ENCODE measurements at regions not wholly inside any gene's neighbourhood (a gene's known extent, or its start where the extent isn't known, plus 50 kb on each side); places are given as distances from the start of the nearest gene placed in this dataset.

DNA sequence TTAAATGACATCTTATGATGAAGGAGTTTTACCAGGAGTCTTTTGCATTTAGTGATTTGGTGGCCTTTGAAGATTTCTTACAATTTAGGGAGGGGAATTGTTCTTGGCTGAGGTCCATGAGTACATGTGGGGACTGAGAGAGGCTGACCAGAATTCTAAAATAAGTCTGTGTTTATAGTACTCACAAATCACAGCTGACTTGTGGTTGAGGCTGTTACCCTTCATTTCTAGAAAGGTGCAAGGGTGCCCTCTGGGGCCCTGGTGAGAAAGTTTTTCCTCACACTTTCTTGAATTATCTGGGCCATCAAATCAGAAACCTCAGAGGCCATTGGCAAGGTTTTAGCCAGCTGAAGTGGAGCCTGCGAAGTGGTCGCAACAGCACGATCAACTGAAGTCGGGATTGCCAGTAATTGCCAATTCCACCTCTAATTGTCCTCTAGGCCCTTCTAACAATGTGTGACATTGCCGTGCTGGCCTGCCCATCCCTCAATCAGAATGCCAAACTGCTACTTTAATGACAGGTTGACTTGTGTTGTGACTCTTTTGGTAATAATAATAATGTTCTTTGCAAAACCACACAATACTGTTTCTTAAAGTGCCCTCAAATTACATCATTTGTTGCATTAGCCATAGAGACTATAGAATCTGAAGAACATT, 221.6 kb downstream of the OGFRL1 start:
- WGBS (ENCODE audit: insufficient coverage), result 70% methylated on average over 3 of the region's 5 CpGs
- no peak for DNase-seq
- no peak overlapping the region for H3K27ac Mint-ChIP-seq

DNA sequence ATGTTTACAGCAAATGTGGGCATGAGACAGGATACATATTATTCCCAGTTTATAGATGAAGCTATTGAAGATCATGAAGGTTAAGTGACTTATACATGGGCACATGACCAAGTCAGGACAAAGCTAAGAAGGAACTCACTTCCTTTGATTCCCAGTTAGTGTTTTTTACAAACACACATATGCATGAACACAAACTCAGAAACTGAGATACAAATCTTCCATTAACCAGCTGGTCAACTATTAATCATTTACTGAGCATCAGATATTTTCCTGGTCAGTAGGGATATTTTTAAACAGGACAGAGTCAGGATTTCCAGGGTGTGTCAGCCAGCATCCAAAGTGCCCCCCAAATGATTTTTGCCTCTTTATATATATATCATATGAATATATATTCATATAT, 222.2 kb downstream of the OGFRL1 start:
- no peaks in the 10 kb centered on the region for H3K36me3 Mint-ChIP-seq
- H3K27me3 Mint-ChIP-seq (ENCODE audit: low read depth in 3 of 3), result peaks cover 2 to 4% (median 3%) of the 10 kb centered on the region in 3 donors
- TF ChIP-seq, protein P1, sequence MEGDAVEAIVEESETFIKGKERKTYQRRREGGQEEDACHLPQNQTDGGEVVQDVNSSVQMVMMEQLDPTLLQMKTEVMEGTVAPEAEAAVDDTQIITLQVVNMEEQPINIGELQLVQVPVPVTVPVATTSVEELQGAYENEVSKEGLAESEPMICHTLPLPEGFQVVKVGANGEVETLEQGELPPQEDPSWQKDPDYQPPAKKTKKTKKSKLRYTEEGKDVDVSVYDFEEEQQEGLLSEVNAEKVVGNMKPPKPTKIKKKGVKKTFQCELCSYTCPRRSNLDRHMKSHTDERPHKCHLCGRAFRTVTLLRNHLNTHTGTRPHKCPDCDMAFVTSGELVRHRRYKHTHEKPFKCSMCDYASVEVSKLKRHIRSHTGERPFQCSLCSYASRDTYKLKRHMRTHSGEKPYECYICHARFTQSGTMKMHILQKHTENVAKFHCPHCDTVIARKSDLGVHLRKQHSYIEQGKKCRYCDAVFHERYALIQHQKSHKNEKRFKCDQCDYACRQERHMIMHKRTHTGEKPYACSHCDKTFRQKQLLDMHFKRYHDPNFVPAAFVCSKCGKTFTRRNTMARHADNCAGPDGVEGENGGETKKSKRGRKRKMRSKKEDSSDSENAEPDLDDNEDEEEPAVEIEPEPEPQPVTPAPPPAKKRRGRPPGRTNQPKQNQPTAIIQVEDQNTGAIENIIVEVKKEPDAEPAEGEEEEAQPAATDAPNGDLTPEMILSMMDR (IDR thresholded peaks at IDR 0.05), result no peak
- H3K4me2 ChIP-seq (replicated peaks; ENCODE audit: extremely low read depth, low read length, poor library complexity, severe bottlenecking), result no peak overlapping the region
- H3K4me1 Mint-ChIP-seq, result peaks cover 2% of the 10 kb centered on the region
- no peaks in the 10 kb centered on the region for H3K4me1 ChIP-seq (ENCODE audit: control insufficient read depth in 1 of 2, insufficient read depth in 2 of 2, low read length in 2 of 2)
- DNase-seq, result no peak
- H3K9me3 ChIP-seq (replicated peaks in 1 of 2; ENCODE audit: control insufficient read depth in 1 of 2, insufficient read depth in 1 of 2, low read length in 2 of 2), result no peaks in the 10 kb centered on the region
- H3K9ac ChIP-seq (ENCODE audit: insufficient read depth, low read length, poor library complexity, severe bottlenecking), result no peak overlapping the region
- H3K27ac ChIP-seq (ENCODE audit: low read depth in 1 of 2, low read length in 2 of 2), result no peak overlapping the region
- no peak overlapping the region for H3K27ac Mint-ChIP-seq
- H3K9me3 Mint-ChIP-seq, result no peaks in the 10 kb centered on the region
- H4K20me1 ChIP-seq (ENCODE audit: insufficient read depth, low read length), result no peaks in the 10 kb centered on the region
- H3K36me3 ChIP-seq (replicated peaks in 1 of 2; ENCODE audit: control insufficient read depth in 1 of 2, insufficient read depth in 2 of 2, low read length in 2 of 2), result no peaks in the 10 kb centered on the region
- H3K4me3 ChIP-seq (replicated peaks in 1 of 3; ENCODE audit: low read depth in 2 of 3, low read length in 3 of 3), result no peak overlapping the region
- no peak overlapping the region for H3K4me3 Mint-ChIP-seq
- H3K27me3 ChIP-seq (ENCODE audit: control insufficient read depth in 2 of 2, insufficient read depth in 2 of 2, low read length in 2 of 2), result peaks cover 0 to 2% of the 10 kb centered on the region in 2 donors
- no peak overlapping the region for H2AFZ ChIP-seq (ENCODE audit: insufficient read depth, low read depth, low read length, poor library complexity, severe bottlenecking)
- intact Hi-C loops (cut with micrococcal nuclease), result no loop called here
- H3K79me2 ChIP-seq (ENCODE audit: insufficient read depth, low read length), result no peaks in the 10 kb centered on the region

More for the DNA sequence above, 221.6 kb downstream of the OGFRL1 start:
- Mint-ChIP-seq H3K27me3 (ENCODE audit: low read depth in 3 of 3) (peaks cover 2 to 4% (median 3%) of the 10 kb centered on the region in 3 donors), H3K36me3 (no peaks in the 10 kb centered on the region), H3K4me3 (no peak overlapping the region), H3K4me1 (peaks cover 2% of the 10 kb centered on the region), H3K9me3 (no peaks in the 10 kb centered on the region)
- no peaks in the 10 kb centered on the region for H3K79me2 ChIP-seq (ENCODE audit: insufficient read depth, low read length)
- no peaks in the 10 kb centered on the region for H3K9me3 ChIP-seq (replicated peaks in 1 of 2; ENCODE audit: control insufficient read depth in 1 of 2, insufficient read depth in 1 of 2, low read length in 2 of 2)
- H4K20me1 ChIP-seq (ENCODE audit: insufficient read depth, low read length), result no peaks in the 10 kb centered on the region
- intact Hi-C loops (cut with micrococcal nuclease), result no loop called here
- H2AFZ ChIP-seq (ENCODE audit: insufficient read depth, low read depth, low read length, poor library complexity, severe bottlenecking), result no peak overlapping the region
- TF ChIP-seq, protein P1 (IDR thresholded peaks at IDR 0.05), result no peak
- no peaks in the 10 kb centered on the region for H3K4me1 ChIP-seq (ENCODE audit: control insufficient read depth in 1 of 2, insufficient read depth in 2 of 2, low read length in 2 of 2)
- H3K27ac ChIP-seq (ENCODE audit: low read depth in 1 of 2, low read length in 2 of 2), result no peak overlapping the region
- H3K36me3 ChIP-seq (replicated peaks in 1 of 2; ENCODE audit: control insufficient read depth in 1 of 2, insufficient read depth in 2 of 2, low read length in 2 of 2), result no peaks in the 10 kb centered on the region
- H3K4me3 ChIP-seq (replicated peaks in 1 of 3; ENCODE audit: low read depth in 2 of 3, low read length in 3 of 3), result no peak overlapping the region
- no peak overlapping the region for H3K9ac ChIP-seq (ENCODE audit: insufficient read depth, low read length, poor library complexity, severe bottlenecking)
- peaks cover 0 to 2% of the 10 kb centered on the region in 2 donors for H3K27me3 ChIP-seq (ENCODE audit: control insufficient read depth in 2 of 2, insufficient read depth in 2 of 2, low read length in 2 of 2)
- no peak overlapping the region for H3K4me2 ChIP-seq (replicated peaks; ENCODE audit: extremely low read depth, low read length, poor library complexity, severe bottlenecking)

Measured in CD14-positive monocyte (primary cell).